Activated CD4-positive, alpha-beta T cell treated with anti-CD3 and anti-CD28 coated beads for 1 hour (primary cell): ENCODE measurements at regions not wholly inside any gene's neighbourhood (a gene's known extent, or its start where the extent isn't known, plus 50 kb on each side); places are given as distances from the start of the nearest gene placed in this dataset.

Experiments
- DNase-seq: peaks from one replicate; pipeline ENCODE4 v3.0.0-alpha.2; 2020

DNA sequence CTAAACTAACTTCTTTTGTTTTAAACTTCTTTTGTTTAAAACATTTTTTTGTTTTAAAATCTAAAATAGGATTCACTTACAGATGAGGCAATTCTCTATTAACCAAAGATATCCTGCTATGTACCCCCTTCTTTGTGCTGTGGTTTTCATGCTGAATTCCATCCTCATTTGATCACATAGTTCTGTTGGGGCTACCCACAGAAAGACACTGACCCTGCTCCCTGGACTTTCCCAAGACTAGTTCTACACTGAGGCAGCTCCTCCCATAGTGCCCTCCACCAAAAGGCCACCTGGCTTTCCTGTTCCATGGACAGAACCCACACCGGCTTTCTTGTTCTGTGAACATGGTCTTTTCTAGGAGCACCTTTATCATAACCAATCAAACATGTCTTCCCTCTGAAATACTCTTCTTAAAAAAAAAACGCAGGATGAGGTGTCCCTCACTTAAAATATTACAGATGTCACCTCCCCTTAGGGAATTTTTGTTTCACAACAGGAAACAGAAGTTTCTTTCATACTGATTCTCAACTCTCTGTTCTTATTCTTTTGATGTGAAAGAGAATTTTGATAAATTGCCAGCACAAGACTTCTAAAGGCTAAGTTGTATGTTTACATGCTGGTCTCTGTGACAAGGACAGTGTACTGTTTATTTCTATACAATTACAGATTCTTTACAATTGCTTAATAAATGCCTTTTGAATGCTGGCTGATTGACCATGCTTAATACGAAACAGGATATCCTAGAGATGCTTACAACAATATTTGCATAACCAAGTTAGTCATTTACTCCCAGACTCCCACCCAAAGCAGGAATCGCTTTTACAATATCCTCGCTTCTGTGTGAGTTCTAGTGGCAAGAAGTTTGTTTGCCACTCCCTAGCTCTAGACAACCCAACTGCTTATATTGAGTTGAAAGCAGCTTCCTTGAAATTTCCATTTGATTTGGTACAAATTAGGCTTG lies 300.4 kb downstream of the DTWD2 start:
- no peak for DNase-seq

DNA sequence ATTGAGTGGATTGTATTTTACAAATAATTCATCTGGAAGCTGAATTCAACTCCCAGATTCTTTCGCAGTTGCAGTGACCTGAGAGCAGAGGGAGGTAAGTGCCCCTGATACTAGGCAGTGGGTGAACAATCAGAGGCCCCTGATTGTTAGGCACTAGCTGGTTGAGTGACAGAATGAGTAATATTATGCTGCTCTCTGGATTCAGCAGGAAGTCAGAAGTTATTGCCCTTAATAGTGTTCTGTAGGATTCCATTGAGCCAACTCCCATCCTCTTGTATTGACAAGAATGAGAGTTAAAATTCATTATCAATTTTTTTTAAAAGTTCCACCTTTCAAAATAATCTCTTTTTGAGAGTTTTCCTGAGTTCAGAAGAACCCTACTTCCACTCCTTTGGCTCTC lies 301.2 kb downstream of the DTWD2 start:
- no peak for DNase-seq

DNA sequence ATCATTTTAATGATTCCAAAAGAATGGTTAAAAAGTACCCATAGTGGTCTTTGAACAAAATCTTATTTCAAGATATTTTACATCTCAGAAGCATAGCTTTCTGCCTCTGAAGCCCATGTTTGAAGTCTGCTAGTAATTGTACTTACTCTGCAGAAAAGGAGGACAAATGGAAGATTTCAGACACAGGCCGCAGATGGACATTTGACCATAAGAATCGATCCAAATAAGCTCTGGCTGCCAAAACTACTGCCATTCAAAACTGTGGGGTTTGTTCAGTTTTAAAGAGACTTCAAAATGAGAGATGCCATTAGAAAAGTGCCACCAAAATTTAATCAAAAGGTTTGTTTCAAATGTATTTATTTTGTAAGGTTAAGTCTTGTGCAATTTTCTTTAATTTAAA lies 306.7 kb downstream of the DTWD2 start:
- DNase-seq = no peak

GRCh38 chr5:118679264-118679940 lies 308.9 kb downstream of the DTWD2 start:
- DNase-seq = no peak

GRCh38 chr5:118678746-118679145 lies 309.6 kb downstream of the DTWD2 start:
- DNase-seq = no peak

- no peak for DNase-seq
These were observed 313.1 kb downstream of the DTWD2 start for GRCh38 chr5:118675247-118675646.

DNA sequence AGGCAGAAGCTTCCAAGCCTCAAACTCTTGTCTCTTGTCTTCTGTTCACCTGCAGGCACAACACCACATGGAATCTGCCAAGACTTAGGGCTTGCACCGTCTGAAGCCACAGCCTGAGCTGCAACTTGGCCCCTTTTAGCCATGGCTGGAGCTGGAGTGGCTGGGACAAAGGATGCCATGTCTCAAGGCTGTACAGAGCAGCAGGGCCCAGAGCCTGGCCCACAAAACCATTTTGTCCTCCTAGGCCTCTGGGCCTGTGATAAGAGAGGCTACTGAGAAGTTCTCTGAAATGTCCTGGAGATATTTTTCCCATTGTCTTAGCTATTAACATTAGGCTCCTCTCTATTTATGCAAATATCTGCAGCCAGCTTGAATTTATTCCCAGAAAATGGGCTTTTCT lies 330.8 kb downstream of the DTWD2 start:
- no peak for DNase-seq

DNA sequence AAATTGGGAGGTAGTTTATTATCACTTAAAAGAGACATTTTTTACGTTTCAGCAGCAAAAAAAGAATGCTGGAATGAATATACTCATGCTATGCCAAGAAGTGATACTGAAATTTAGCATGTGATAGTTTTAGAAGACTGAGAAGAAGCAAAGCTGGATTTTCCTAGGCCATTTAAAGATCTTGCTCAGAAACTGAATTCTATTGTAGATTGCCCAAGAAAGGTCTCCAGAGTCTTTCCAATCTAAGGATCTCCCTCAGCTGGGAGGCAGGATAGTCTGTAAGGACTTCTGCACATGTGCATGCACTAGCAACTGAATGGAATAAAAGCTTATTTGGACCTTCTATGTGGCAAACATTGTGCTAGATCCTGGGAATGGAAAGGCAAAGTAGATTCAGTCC lies 334.5 kb downstream of the DTWD2 start:
- DNase-seq = no peak

DNA sequence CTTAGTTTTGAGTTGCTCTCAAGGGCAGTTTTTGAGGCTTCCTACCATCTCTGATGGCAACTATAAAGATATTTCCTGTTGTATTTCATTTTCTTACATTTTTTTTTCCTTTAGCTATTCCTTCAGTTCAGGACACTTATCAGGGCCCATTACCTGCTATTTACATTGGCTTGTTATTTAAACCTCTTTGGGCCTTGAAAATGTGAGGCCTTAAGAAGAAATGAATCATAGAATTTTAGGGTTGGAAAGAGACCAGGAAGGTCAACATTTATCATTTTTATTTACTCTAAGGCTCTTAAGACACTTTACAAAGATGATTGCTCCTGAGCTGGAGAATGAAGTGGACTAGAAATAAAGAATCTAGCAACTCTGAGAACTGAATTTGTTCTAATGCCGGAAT lies 335.2 kb downstream of the DTWD2 start:
- no peak for DNase-seq

DNA sequence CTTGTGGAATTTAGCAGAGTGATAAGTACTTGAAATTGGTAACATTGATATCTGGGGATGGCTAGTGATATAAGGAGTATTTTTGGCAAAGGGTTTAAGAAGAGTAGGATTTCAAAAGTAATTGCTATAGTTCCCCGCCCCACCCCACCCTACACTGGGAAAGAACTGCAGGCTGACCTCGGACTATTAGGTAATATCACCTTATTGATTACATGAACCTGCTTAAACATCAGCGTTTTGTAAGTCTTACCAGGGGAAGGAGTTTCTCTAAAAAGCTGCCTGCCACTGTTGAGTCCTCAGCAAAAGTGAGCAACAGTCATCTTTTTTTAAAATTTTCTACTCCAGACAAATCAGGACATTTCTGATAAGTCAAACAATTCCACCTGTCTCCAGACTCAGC lies 337.3 kb downstream of the DTWD2 start:
- DNase-seq = no peak

DNA sequence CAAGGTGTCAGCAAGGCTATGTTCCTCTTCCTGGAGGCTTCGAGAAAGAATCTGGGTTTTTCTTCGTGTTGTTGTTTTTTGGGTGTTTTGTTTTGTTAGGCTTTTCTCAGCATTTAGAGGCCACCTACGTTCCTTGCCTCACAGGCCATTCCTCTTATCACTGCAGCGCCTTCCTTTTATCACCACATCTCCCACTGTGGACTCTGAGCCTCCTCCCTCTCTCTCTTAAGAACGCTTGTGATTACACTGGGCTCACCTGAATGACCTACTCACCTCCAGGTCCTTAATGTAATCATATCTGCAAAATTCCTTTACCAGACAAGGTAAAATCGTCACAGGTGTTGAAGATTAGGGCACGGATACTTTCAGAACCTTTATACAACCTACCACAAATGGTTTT lies 340.8 kb downstream of the DTWD2 start:
- DNase-seq = no peak

GRCh38 chr5:118646917-118647316 lies 341.4 kb downstream of the DTWD2 start:
- no peak for DNase-seq

- no peak for DNase-seq
These were observed 350.2 kb downstream of the DTWD2 start for GRCh38 chr5:118637947-118638670.

GRCh38 chr5:118628660-118629354 lies 359.5 kb downstream of the DTWD2 start:
- no peak for DNase-seq

DNA sequence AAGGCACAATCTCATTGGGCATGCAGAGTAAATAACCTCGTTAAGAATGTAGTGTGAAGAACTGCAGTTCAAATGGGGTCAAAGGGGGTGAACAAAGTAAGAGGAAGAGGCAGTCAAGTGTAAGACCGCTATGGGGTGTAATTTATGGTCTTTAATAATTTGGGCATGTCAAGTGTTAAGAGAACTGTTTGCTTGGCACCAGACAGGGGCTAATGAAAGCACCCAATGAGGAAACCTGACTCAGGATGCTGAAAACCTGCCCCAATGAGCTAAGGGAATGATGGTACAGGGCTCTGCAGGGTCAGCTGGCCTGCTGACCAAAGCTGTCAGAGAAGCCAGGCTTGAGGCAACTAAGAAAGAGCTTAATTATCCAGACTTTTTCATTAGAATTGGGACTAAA lies 368.1 kb downstream of the DTWD2 start:
- DNase-seq = no peak

DNA sequence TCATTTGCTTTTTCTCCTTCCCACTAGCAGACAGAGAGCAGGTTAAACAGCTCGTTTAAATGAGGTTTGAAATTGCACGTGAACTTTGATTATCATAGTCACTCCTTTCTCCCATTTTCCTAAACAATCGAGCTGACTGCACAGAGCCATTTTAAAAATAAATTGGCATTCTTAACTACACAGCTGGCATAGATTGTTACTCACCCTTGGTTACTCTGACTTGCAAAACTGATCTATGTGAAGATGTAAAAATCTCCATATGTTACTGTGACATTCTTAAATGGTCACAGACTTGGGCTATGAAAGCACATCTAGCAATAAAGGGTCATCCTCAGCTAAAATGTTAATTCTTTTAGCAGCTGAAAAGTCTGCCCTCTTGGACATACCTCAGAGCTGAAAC lies 368.5 kb downstream of the DTWD2 start:
- DNase-seq = no peak

GRCh38 chr5:118616281-118616680 lies 372.1 kb downstream of the DTWD2 start:
- DNase-seq = no peak

GRCh38 chr5:118614731-118615456 lies 373.5 kb downstream of the DTWD2 start:
- DNase-seq = no peak

DNA sequence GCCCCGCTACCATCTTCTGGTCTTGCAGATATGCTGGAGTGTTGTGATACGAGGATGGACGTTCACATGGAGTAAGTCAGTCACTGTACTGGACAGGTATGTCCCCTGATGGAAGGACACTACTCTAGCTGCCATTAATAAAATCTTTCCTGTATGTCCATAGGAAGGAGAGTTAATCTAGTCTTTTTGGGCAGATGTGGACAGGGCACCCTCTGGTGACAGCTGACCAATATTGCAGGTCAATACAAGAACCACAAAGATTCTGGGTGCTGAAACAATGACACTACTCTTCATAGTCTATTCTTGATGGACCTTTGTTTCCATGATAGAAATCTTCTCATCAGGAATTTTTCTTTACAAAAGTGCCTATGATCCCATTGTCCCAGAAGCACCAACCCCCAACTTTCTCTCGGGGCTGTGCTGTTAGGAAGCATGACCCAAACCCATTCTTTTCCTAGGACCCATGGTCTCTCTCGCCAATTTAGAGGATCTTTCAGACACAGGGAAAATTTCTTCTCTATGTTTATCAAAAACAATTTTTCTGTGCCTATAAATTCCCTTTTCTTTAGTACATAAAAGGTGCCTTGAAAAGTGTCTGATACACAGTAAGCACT lies 376.9 kb downstream of the DTWD2 start:
- no peak for DNase-seq

- DNase-seq = no peak
These were observed 381.4 kb downstream of the DTWD2 start for GRCh38 chr5:118606940-118607339.

GRCh38 chr5:118605761-118606160 lies 382.6 kb downstream of the DTWD2 start:
- DNase-seq = no peak

- no peak for DNase-seq
These were observed 384.2 kb downstream of the DTWD2 start for GRCh38 chr5:118604106-118604505.
